Liver (tissue), 8 donors: ENCODE measurements at regions not wholly inside any gene's neighbourhood (a gene's known extent, or its start where the extent isn't known, plus 50 kb on each side); places are given as distances from the start of the nearest gene placed in this dataset.

ENCODE experiments used
- DNase-seq: peaks from one replicate; pipeline ENCODE4 v3.0.0-alpha.2; 2017; ENCODE audit warnings: low spot score
- H3K27ac ChIP-seq, 2 donors: one replicate each; pipeline ENCODE4 v1.7.0; 2013; ENCODE audit warnings: inconsistent platforms in 2 of 2, low read length in 2 of 2, control low read depth in 1 of 2, low read depth in 1 of 2, mild to moderate bottlenecking in 1 of 2
- H3K27me3 ChIP-seq, 4 donors: one replicate each; pipeline versions ENCODE4 v1.6.1 to v1.7.0; 2013; ENCODE audit warnings: low read length in 3 of 4, inconsistent platforms in 1 of 4, mild to moderate bottlenecking in 1 of 4, moderate library complexity in 1 of 4; ENCODE audit not compliant: control insufficient read depth in 4 of 4, insufficient read depth in 4 of 4
- H3K36me3 ChIP-seq, 4 donors: one replicate each; pipeline versions ENCODE4 v1.6.1 to v1.7.0; 2013; ENCODE audit warnings: low read length in 3 of 4, mild to moderate bottlenecking in 3 of 4, low read depth in 1 of 4, moderate library complexity in 1 of 4; ENCODE audit not compliant: control insufficient read depth in 4 of 4, insufficient read depth in 3 of 4
- H3K4me1 ChIP-seq, 4 donors: one replicate each; pipeline versions ENCODE4 v1.6.1 to v1.7.0; 2013; ENCODE audit warnings: low read length in 3 of 4, mild to moderate bottlenecking in 3 of 4, moderate library complexity in 1 of 4; ENCODE audit not compliant: control insufficient read depth in 4 of 4, insufficient read depth in 4 of 4
- H3K4me3 ChIP-seq, 3 donors: one replicate each; pipeline versions ENCODE4 v1.6.1 to v1.7.0; 2013; ENCODE audit warnings: low read length in 3 of 3, control low read depth in 1 of 3, low read depth in 1 of 3, mild to moderate bottlenecking in 1 of 3
- H3K9ac ChIP-seq, 2 donors: one replicate each; pipeline ENCODE4 v1.7.0; 2013; ENCODE audit warnings: low read length in 2 of 2, mild to moderate bottlenecking in 2 of 2, moderate library complexity in 2 of 2, control low read depth in 1 of 2, low read depth in 1 of 2
- H3K9me3 ChIP-seq, 4 donors: one replicate each; pipeline versions ENCODE4 v1.6.1 to v1.7.0; 2013; ENCODE audit warnings: low read length in 3 of 4; ENCODE audit not compliant: control insufficient read depth in 4 of 4
- EGR1 ChIP-seq, 2 donors: IDR thresholded peaks; 2 replicates each; pipeline ENCODE4 v1.6.1; 2016 to 2018; ENCODE audit warnings: antibody characterized with exemption in 2 of 2, low read depth in 2 of 2
- FOXA1 ChIP-seq: IDR thresholded peaks from 2 replicates; pipeline ENCODE4 v1.6.1; 2016; ENCODE audit warnings: antibody characterized with exemption
- FOXA2 ChIP-seq: IDR thresholded peaks from 2 replicates; pipeline ENCODE4 v1.6.1; 2016; ENCODE audit warnings: antibody characterized with exemption
- GABPA ChIP-seq, 2 donors: IDR thresholded peaks in 1 of 2; conservative IDR thresholded peaks in 1 of 2; 2 replicates each; pipeline ENCODE4 v1.6.1; 2016; ENCODE audit warnings: antibody characterized with exemption in 2 of 2, mild to moderate bottlenecking in 1 of 2, moderate library complexity in 1 of 2
- HNF4A ChIP-seq, 2 donors: conservative IDR thresholded peaks; 2 replicates each; pipeline ENCODE4 v1.6.1; 2016; ENCODE audit warnings: antibody characterized with exemption in 2 of 2, mild to moderate bottlenecking in 2 of 2
- HNF4G ChIP-seq: IDR thresholded peaks from 2 replicates; pipeline ENCODE4 v1.6.1; 2016; ENCODE audit warnings: antibody characterized with exemption
- NR2F2 ChIP-seq: IDR thresholded peaks from 2 replicates; pipeline ENCODE4 v1.6.1; 2016; ENCODE audit warnings: antibody characterized with exemption
- RAD21 ChIP-seq, 2 donors: IDR thresholded peaks; 2 replicates each; pipeline ENCODE4 v1.6.1; 2016; ENCODE audit warnings: antibody characterized with exemption in 2 of 2, mild to moderate bottlenecking in 2 of 2
- RXRA ChIP-seq, 2 donors: IDR thresholded peaks; 2 replicates each; pipeline ENCODE4 v1.6.1; 2017 to 2018; ENCODE audit warnings: antibody characterized with exemption in 2 of 2, mild to moderate bottlenecking in 1 of 2
- SP1 ChIP-seq: IDR thresholded peaks from 2 replicates; pipeline ENCODE4 v1.6.1; 2018; ENCODE audit warnings: antibody characterized with exemption, mild to moderate bottlenecking
- TAF1 ChIP-seq: conservative IDR thresholded peaks from 2 replicates; pipeline ENCODE4 v1.6.1; 2016; ENCODE audit warnings: antibody characterized with exemption, mild to moderate bottlenecking
- YY1 ChIP-seq: IDR thresholded peaks from 2 replicates; pipeline ENCODE4 v1.6.1; 2016; ENCODE audit warnings: antibody characterized with exemption, mild to moderate bottlenecking
- WGBS: extraction: QIAGEN DNeasy Blood & Tissue Kit; methylation state at CpG from one replicate; pipeline ENCODE4 v1.1.7; 2013; 5-methylcytosine and 5-hydroxymethylcytosine counted together
- TF ChIP-seq, protein P1 (sequence below): IDR thresholded peaks from 2 replicates; pipeline ENCODE4 v1.6.1; 2016; ENCODE audit warnings: antibody characterized with exemption
- TF ChIP-seq, protein P2 (sequence below): fragments of 150-350 bp; IDR thresholded peaks from 2 replicates; pipeline ENCODE4 v1.5.1; 2017; ENCODE audit warnings: improper control_type of control experiment, low read depth, low read length; ENCODE audit not compliant: missing input control
- TF ChIP-seq, protein P3 (sequence below): IDR thresholded peaks from 2 replicates; pipeline ENCODE4 v1.6.1; 2016; ENCODE audit warnings: antibody characterized with exemption, mild to moderate bottlenecking
- TF ChIP-seq, protein P4 (sequence below): IDR thresholded peaks from 2 replicates; pipeline ENCODE4 v1.6.1; 2016; ENCODE audit warnings: antibody characterized with exemption
- donor health status: healthy.
- donor health status: healthy.
- donor health status: healthy.
- donor health status: healthy.
- donor health status: healthy.

DNA sequence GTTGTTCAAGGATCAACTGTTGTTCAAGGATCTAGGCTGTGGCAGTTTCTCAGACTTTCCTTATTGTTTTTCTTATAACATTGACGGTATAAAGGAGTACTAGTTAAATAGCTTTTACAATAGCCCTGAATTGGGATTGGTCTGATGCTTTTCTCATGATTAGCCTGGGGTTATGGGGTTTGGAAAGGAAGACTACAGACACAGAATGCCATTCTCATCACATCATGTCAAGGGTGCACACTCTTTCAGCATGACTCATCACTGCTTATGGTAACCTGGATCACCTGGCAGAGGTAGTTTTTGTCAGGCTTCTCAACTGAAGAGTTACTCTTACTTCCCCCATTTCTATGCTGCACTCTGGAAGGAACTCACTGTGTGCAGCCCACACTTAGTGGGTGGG, 194.2 kb upstream of the NPSR1 start:
- no peaks in the 10 kb centered on the region for H3K27me3 ChIP-seq
- H3K9ac ChIP-seq, result no peak overlapping the region
- H3K27ac ChIP-seq, result no peak overlapping the region
- DNase-seq, result no peak
- H3K4me3 ChIP-seq, result no peak overlapping the region
- 84% methylated on average over 1 of the region's 1 CpG for WGBS
- no peaks in the 10 kb centered on the region for H3K9me3 ChIP-seq
- no peaks in the 10 kb centered on the region for H3K4me1 ChIP-seq
- TF ChIP-seq RAD21 (IDR thresholded peaks at IDR 0.05), result no peak
- no peaks in the 10 kb centered on the region for H3K36me3 ChIP-seq

DNA sequence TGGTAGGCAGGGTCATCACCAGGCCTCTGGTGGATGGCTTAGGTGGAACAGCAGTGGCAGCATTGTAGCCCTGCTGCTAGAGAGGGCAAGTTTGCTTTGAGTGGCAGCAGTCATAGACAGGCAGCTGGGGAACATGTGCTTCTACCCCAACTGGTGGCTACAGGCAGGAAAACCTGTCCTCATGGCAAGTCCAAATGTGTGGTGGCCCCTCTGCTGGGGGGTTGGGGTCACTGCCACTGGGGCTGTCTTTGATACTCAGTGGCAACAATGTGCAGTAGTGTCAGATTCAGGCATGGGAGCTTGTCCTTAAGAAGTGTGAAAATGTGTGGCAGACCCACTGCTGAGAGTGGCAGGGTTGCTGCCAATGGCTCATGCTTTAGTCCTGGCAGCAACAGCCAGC, 186.2 kb upstream of the NPSR1 start:
- Histone ChIP-seq H3K4me1 (no peaks in the 10 kb centered on the region), H3K27ac (no peak overlapping the region), H3K4me3 (no peak overlapping the region), H3K27me3 (no peaks in the 10 kb centered on the region), H3K9ac (no peak overlapping the region), H3K36me3 (no peaks in the 10 kb centered on the region), H3K9me3 (peaks cover 0 to 3% (median 1%) of the 10 kb centered on the region in 4 donors)
- TF ChIP-seq, protein P1, sequence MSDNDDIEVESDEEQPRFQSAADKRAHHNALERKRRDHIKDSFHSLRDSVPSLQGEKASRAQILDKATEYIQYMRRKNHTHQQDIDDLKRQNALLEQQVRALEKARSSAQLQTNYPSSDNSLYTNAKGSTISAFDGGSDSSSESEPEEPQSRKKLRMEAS, result no peak
- TF ChIP-seq HNF4A (conservative IDR thresholded peaks at IDR 0.05) (no peak), EGR1 (IDR thresholded peaks at IDR 0.05; ENCODE audit: low read depth in 2 of 2) (no peak), RAD21 (IDR thresholded peaks at IDR 0.05) (no peak), FOXA1 (no peak), GABPA (IDR thresholded peaks at IDR 0.05 in 1 of 2, conservative IDR thresholded peaks at IDR 0.05 in 1 of 2) (no peak), RXRA (IDR thresholded peaks at IDR 0.05) (no peak), HNF4G (no peak)
- TF ChIP-seq, protein P2, sequence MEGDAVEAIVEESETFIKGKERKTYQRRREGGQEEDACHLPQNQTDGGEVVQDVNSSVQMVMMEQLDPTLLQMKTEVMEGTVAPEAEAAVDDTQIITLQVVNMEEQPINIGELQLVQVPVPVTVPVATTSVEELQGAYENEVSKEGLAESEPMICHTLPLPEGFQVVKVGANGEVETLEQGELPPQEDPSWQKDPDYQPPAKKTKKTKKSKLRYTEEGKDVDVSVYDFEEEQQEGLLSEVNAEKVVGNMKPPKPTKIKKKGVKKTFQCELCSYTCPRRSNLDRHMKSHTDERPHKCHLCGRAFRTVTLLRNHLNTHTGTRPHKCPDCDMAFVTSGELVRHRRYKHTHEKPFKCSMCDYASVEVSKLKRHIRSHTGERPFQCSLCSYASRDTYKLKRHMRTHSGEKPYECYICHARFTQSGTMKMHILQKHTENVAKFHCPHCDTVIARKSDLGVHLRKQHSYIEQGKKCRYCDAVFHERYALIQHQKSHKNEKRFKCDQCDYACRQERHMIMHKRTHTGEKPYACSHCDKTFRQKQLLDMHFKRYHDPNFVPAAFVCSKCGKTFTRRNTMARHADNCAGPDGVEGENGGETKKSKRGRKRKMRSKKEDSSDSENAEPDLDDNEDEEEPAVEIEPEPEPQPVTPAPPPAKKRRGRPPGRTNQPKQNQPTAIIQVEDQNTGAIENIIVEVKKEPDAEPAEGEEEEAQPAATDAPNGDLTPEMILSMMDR, result no peak
- no peak for DNase-seq

DNA sequence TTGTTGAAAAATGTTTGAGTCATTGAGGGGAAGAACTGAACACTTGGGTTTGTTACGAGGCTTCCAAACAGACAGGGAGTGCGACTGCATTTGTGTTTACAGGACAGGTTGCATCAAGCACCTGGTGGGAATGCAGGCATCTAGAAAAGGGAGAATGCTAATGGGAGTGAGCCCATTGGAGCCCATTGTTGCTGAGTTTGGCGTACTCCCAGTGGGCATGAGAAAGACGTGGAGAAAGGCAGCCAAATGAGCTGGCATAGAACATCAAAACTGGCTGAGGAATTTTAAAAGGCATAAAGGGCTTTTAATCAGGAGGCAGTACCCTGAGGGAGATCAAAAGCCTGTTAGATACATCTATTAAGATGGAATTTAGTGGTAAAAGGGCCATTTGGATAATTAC, 171.6 kb upstream of the NPSR1 start:
- H3K27me3 ChIP-seq, result no peaks in the 10 kb centered on the region
- TF ChIP-seq GABPA (IDR thresholded peaks at IDR 0.05 in 1 of 2, conservative IDR thresholded peaks at IDR 0.05 in 1 of 2), result no peak
- TF ChIP-seq EGR1 (IDR thresholded peaks at IDR 0.05; ENCODE audit: low read depth in 2 of 2), result no peak
- TF ChIP-seq FOXA2, result no peak
- TF ChIP-seq HNF4G, result no peak
- TF ChIP-seq RXRA (IDR thresholded peaks at IDR 0.05), result no peak
- TF ChIP-seq RAD21 (IDR thresholded peaks at IDR 0.05), result no peak
- TF ChIP-seq SP1, result no peak
- no peak for TF ChIP-seq HNF4A (conservative IDR thresholded peaks at IDR 0.05)
- no peak for TF ChIP-seq YY1
- TF ChIP-seq FOXA1, result no peak
- TF ChIP-seq, protein P1, result no peak
- TF ChIP-seq, protein P3, sequence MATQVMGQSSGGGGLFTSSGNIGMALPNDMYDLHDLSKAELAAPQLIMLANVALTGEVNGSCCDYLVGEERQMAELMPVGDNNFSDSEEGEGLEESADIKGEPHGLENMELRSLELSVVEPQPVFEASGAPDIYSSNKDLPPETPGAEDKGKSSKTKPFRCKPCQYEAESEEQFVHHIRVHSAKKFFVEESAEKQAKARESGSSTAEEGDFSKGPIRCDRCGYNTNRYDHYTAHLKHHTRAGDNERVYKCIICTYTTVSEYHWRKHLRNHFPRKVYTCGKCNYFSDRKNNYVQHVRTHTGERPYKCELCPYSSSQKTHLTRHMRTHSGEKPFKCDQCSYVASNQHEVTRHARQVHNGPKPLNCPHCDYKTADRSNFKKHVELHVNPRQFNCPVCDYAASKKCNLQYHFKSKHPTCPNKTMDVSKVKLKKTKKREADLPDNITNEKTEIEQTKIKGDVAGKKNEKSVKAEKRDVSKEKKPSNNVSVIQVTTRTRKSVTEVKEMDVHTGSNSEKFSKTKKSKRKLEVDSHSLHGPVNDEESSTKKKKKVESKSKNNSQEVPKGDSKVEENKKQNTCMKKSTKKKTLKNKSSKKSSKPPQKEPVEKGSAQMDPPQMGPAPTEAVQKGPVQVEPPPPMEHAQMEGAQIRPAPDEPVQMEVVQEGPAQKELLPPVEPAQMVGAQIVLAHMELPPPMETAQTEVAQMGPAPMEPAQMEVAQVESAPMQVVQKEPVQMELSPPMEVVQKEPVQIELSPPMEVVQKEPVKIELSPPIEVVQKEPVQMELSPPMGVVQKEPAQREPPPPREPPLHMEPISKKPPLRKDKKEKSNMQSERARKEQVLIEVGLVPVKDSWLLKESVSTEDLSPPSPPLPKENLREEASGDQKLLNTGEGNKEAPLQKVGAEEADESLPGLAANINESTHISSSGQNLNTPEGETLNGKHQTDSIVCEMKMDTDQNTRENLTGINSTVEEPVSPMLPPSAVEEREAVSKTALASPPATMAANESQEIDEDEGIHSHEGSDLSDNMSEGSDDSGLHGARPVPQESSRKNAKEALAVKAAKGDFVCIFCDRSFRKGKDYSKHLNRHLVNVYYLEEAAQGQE, result no peak
- TF ChIP-seq, protein P4, sequence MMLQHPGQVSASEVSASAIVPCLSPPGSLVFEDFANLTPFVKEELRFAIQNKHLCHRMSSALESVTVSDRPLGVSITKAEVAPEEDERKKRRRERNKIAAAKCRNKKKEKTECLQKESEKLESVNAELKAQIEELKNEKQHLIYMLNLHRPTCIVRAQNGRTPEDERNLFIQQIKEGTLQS, result no peak
- TF ChIP-seq, protein P2, result no peak
- TF ChIP-seq TAF1, result no peak
- no peak for TF ChIP-seq NR2F2
- no peak overlapping the region for H3K4me3 ChIP-seq
- no peaks in the 10 kb centered on the region for H3K9me3 ChIP-seq
- H3K36me3 ChIP-seq, result no peaks in the 10 kb centered on the region
- DNase-seq, result no peak
- no peak overlapping the region for H3K9ac ChIP-seq
- no peaks in the 10 kb centered on the region for H3K4me1 ChIP-seq
- 88% methylated on average over 4 of the region's 4 CpGs for WGBS
- H3K27ac ChIP-seq, result no peak overlapping the region
